Activated naive CD8-positive, alpha-beta T cell treated with anti-CD3 and anti-CD28 coated beads, Interleukin-2, amount 10 ng/mL, durations not matched to agents 7 days and 5 days (primary cell): ENCODE measurements at regions not wholly inside any gene's neighbourhood (a gene's known extent, or its start where the extent isn't known, plus 50 kb on each side); places are given as distances from the start of the nearest gene placed in this dataset.

Experiments used
- ATAC-seq: fragments of 150-1000 bp; cut with Tn5 transposase; one replicate; pipeline ENCODE4 v1.10.0; 2021; ENCODE audit warnings: low read depth, moderate library complexity
- POLR2A ChIA-PET: fragments of 350-600 bp; sonication (Branson Sonifier 250); formaldehyde crosslinking; loops from one replicate; lab custom pipeline; 2021; ENCODE audit warnings: antibody characterized with exemption; lab: Charles Lee
- DNase-seq: peaks from one replicate; pipeline ENCODE4 v3.0.0; 2021
- H3K27ac Mint-ChIP-seq: one replicate; pipeline ENCODE4 v1.8.0; 2022; ENCODE audit warnings: mild to moderate bottlenecking, mixed read lengths
- H3K27me3 Mint-ChIP-seq: one replicate; pipeline ENCODE4 v1.8.0; 2022; ENCODE audit warnings: mild to moderate bottlenecking, moderate library complexity, mixed read lengths
- H3K36me3 Mint-ChIP-seq: one replicate; pipeline ENCODE4 v1.8.0; 2021; ENCODE audit warnings: mild to moderate bottlenecking, mixed read lengths
- H3K4me1 Mint-ChIP-seq: one replicate; pipeline ENCODE4 v1.8.0; 2021; ENCODE audit warnings: mixed read lengths
- H3K4me3 Mint-ChIP-seq: one replicate; pipeline ENCODE4 v1.8.0; 2022; ENCODE audit warnings: mild to moderate bottlenecking, moderate library complexity, mixed read lengths
- H3K9me3 Mint-ChIP-seq: one replicate; pipeline ENCODE4 v1.8.0; 2021; ENCODE audit warnings: mixed read lengths

DNA sequence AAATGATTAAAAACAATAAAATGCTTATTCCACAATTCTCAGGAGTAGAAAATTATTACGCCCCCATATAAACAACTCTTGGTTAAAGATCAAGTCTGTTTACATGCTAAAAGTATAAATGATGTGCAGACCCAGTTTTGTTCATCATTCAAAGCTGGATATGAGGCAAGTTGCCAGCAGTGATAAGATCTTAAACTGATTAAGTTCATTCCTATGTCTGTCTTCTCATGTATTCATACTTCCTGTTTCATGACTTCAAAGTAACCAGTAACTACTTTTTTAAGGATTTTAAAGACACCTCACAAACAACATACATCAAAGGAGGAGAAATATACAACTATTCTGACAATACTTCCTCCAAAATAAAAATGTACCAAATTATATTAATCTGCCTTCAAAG lies 55.0 kb upstream of the ARHGAP32 start:
- ATAC-seq, result no peak
- peaks cover 12% of the 10 kb centered on the region for H3K4me1 Mint-ChIP-seq
- no peak overlapping the region for H3K27ac Mint-ChIP-seq

DNA sequence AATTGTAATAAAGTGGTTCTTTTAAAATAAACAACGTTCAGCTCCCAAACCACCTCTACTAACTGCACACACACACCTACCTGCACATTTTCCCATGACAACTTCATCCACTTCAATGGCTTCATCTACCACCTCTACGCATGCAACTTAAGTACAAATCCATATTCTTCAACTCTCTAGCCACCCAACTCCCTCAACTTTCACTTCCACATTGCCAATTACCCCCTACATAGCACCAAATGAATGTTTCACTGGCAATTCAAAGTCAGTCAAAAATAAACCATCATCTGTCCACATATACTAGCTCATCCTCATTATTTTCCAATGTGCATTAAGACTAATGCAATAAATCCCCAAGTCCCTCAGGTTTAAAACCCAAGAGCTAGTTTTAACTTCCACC lies 50.7 kb upstream of the ARHGAP32 start:
- DNase-seq (no peak), ATAC-seq (no peak)
- H3K4me1 Mint-ChIP-seq, result peaks cover 9% of the 10 kb centered on the region
- POLR2A ChIA-PET, result no interaction called here
- no peaks in the 10 kb centered on the region for H3K27me3 Mint-ChIP-seq
- H3K27ac Mint-ChIP-seq, result no peak overlapping the region
- H3K36me3 Mint-ChIP-seq, result peaks cover 2% of the 10 kb centered on the region
- peaks cover 3% of the 10 kb centered on the region for H3K9me3 Mint-ChIP-seq
- H3K4me3 Mint-ChIP-seq, result no peak overlapping the region

More for the DNA sequence above, 55.0 kb upstream of the ARHGAP32 start:
- POLR2A ChIA-PET, result no interaction called here
- Mint-ChIP-seq H3K4me3 (no peak overlapping the region), H3K36me3 (peaks cover 2% of the 10 kb centered on the region), H3K9me3 (peaks cover 5% of the 10 kb centered on the region), H3K27me3 (no peaks in the 10 kb centered on the region)
- no peak for DNase-seq
